AG08396 (cell line): ENCODE measurements at regions not wholly inside any gene's neighbourhood (a gene's known extent, or its start where the extent isn't known, plus 50 kb on each side); places are given as distances from the start of the nearest gene placed in this dataset.
"Not testable (repeated sequence)": the region's sequence is repeated elsewhere in the genome, so short reads cannot be mapped to it uniquely, and the experiment has no call there.

Experiments used
- DNase-seq: peaks from one replicate; pipeline ENCODE4 v3.0.0; 2012; ENCODE audit warnings: low spot score, mixed read lengths

DNA sequence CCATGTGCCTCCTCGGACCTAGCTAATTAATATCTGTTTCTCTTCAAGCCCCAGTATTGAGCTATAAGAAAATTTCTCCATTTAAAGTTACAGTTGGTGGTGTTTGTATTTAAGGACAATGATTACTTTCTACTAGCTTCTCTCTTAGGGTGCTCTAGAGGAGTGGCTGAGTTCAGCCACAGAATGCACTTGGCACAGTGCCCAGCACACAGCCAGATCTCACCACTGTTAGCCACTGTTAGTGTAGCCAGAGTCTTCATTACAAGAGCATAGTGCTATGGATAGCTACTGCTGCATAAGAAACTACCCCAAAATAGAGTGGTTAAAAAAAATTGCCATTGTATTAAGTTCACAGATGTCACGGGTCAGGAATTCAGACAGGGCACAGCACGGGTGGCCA is 421.3 kb downstream of the BCOR start:
- DNase-seq: no peak

DNA sequence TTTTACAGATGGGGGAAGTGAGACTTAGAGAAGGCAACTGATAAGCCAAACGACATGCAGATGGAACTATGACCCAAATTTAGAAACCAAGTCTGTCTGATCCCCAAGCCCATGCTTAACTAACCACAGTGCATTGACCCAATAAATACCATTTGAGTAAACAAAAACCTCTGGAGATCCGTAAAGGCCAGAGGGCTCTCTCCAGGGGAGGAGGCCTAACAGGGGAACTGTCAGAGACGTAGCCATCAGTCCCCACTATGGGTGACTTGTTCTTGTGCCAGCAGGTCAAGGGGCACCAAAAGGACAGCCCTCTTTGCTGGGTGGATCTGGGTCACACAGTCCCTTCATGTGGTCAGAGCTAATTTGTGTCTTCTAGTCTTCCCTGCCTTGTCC is 420.2 kb downstream of the BCOR start:
- DNase-seq: no peak

DNA sequence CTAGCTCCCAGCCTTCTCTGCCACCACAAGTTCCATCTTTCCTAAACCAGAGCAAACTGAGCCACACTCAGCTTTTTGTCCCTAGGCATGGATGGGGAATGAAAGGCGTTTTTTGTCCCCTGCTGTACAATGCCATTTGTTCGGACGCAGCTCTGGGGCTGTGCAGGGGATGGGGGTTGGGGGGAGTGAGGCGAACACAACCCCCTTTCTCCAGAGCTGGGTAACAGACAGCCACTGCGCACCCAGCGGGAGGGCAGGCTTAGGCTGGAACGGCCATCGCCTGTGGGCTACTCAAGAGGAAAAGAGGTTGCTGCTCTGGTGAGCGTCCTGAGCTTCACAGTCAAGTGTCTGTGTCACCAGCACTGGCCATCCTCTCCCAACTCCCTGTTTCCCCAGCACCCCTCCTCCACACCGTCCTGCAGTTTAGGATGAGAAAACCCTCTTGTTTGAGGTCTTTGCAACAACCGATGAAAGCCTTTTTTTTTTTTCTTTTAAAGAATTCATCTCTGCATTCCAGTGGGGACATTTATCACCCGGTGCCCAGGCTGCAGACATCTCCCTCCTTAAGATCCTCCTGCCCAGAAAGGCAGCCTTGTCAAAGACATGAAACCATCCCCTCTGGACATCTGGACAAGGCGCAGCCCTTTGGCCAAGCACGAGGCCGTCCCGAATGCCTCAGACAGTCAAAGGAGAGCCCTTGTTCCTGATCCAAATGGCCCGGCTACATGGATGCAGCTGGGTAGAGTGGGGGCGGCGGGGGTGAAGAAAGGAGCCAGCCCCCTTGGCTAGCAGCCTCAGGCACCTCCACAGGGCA is 419.6 kb downstream of the BCOR start:
- no peak for DNase-seq

DNA sequence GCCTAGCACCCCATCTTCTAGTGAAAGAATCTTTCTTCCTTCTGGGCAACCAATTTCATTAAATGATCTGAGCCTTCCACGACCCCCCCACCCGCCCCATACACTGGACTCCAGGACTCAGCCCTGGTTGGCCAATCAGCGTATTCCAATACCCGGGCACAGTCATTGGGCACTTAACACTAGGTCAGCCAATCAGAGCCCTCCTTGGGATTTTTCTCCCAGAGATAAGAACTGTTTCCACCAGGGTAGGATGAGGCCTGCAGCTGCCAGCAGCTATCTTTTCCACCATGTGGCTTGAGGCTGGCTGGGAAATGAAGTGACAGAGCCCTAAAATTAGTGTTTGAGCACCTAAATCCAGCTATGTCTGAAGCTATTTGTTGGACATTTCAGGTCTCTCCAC is 418.8 kb downstream of the BCOR start:
- DNase-seq: no peak

DNA sequence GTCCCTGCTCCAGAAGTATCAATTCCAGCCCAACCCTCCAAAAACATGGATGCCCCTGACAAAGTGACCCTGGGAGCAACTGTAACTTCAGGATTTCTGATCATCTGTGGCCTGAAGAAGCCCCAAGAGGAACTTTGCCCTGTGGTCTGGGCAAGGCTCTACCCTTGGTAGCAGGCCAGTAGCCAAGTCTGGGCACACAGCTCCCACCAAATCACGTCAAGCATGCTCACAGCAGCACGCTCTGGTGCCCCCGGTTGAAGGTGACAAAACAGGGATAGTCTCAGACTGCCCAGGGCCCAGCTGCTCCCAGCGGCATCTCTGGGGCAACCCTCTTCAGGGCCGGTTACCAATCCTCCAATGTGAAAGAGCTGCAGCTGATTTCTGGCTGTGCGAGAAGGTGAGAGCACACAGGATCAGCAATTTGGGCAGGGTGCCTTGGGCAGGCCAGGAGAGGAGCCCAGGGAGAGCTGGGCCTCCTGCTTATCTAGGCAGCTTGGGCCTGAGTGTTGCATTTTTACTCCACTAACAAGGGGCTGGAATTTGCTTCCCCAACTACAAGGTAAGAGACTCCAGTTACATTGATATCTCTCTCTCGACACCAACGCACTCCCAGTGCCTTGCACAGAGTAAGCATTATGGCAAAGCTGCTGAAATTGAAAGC is 418.1 kb downstream of the BCOR start:
- DNase-seq: no peak

DNA sequence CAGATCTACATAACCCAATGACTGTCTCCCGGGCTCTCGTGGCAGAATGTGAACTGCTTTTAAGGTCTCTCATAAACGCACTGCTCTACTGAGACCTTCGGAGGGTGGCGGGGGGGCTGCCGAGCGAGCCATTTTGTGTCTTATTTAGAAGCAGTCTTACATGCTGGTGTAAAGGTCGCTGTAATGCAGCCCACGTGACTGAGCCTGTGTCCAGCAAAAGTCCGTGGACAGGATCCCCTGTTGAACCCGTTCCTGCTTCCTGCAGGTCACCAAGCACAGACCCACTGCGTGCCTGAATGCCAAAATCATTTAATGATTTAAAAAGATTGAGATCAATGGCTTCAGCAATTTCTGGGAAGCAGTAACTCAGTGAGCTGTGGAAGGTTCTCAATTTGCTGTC is 415.9 kb downstream of the BCOR start:
- DNase-seq: no peak

DNA sequence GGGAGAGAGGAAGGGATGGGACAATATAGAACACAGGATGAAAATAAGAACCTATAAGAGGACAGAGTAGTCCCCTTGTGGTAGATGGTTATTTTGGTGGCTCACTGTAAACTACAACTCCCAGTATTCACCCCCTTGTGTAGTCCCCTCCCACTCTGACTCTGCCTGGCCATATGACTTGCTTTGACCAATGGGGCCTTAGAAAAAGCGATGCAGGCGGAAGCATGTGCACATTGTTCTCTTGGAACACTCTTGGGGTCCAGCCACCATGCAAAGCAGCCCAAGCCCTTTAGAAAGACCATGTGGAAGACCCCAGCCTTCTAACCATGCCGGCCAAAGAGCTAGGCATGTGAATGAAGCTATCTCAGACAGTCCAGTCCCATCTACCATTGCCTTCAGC is 415.0 kb downstream of the BCOR start:
- no peak for DNase-seq

DNA sequence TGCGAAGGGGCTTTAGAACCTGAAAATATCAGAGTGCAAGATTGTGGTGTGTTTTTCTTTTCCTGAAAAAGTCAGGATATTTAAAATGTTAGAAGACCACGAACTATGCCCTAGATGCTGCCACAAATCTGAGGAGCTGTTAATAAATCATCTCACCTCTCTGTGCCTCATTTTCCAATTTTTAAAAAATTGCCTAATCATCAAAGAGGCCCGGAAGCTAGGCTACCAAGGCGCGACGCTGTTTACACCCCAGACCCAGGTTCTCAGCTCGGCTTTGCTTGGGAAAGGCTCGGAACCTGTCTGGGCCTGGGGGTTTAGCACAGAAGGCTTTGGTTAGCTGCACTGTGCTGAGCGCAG is 409.6 kb downstream of the BCOR start:
- no peak for DNase-seq

DNA sequence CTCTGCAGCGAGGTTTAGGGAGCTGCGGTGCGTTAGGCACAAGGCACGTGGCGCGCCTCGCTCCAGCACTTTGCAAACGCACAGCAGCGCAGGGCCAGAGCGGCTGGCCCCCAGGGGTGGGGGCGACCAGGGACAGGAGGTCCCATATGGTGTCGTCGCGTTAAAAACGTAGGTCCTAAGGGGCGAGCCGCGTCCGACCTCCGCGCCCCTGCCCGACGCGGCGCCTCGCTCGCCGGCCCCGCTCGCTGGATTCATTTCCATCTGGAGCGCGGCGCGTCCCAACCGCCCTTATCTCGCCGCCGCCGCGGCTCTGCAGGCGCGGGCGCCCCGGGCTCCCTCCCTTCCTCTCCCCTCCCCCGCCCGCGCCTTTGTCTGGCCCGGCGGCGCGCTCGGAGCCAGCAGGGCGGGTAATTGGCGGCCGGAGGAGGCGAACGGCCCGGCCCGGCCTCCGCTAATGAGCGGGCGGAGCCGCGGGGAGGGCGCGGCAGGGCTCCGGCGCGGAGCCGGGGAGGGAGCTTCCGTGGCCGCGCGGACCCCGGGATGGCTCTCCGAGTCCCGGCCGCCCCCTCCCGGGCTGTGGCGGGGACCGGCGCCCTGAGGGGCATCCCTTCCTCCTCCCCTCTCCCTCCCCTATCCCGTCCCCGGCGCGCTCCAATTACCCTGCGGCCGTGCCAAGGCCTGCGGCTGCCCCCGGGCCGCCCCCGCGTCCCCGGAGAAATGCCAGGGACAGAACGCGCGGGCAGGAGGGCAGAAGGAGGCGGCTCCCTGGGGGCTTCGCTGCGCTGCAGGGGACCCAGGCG is 409.0 kb downstream of the BCOR start:
- DNase-seq: peak; percentile 64

DNA sequence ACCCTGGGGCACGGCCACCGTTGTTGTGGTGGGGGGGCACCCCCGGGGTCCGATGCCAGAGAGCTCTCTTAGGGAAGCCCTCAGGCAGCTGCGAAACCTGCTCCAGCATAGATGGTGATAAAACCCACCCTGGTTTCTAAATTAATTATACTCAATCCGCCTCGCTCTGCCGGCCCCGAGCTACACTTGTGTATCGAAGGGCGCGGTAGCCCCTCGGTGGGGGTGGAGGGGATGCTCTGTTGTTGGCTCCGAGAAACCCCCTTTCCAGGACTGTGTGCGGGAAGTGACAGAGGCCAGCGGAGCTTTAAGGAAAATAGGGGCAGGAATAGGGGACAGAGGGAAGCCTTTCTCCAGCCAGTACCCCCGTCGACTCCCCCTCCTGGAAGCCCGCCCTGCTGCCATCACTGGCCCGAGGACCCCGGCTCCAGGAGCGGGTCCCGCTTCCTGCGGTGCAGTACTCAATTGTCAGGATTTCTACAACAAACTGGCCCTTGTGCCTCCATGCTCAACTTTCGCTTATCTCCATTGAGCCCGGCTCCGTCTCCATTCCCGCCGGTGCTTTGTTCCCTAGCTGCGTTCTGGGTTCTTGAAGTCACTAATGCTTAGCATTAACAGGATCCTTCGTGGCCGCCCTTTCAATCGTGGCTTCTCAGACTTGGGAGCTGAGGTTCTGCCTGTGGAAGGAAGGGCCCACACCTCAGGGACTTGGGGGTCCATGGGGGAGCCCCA is 408.2 kb downstream of the BCOR start:
- DNase-seq: no peak

DNA sequence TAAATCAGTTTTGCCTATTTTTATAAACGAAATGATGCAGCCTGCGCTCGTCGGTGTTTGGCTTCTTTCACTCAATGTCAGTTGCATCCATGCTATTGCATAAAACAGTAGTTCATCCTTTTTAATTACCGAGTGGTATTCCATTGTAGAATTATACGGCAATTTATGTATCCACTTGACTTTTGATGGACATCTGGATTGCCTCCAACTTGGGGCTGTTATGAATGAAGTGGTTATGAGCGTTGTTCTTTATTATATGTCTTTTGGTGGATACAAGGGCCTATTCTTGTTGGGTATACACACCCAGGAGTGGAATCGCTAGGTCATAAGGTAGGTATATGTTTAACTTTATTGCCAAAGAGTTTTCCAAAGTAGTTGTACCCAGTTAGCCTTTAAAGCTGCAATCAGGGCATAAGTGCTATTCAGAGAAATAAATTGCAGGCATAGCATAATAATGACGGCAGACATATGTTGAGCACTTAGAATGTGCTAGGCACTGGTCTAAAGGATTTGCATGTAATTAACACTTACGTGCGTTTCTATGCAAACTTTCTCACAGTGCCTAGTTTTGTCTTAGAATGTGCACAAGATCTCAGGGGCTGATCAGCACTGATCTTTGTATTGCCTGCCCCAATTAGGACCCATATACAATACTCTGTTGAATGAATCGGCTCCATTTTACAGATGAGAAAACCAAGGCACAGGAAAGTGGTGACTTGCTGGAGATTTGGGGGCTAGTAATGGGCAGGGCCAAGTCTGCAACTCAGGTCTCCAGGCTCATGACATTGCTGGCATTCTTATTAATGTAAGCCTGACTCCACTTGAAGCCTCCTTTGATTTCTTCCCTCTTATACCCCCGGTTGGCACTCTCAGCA is 407.0 kb downstream of the BCOR start:
- DNase-seq: no peak

DNA sequence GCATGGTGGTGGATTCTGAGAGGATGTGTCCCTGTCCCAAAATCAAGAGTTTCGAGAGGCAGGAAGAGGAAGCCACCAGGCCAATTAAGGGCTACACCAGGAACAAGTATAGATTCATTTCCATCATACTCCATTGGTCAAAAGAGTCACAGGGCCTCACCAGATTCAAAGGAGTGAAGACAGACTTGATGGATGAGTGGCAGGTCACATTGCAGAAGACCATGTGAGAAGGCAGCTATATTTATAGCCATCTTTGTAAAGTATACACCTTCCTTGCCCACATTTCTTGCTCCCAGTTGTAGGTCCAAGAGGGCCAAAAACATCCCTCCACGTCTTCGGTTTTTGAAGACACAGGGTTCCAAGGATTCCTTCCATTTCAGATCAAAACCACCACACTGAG is 406.0 kb downstream of the BCOR start:
- no peak for DNase-seq

DNA sequence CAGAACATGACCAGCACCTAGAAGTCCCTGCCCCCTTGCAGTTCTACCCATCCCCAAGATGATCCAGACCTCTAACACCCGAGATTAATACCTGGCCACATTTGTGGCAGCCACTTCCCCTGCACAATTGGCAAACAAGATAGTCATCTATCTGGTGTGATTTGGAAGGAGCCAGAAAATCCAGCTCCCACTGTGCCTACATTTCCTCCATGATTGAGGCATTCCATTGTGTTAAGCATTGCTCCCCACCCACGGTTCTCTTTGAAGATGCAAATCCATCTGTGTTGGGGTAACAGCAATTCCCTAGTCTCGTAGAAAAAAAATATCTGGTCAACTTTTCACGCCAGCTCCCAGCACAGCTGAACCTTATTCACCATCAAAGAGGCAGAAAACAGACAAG is 405.0 kb downstream of the BCOR start:
- DNase-seq: no peak

DNA sequence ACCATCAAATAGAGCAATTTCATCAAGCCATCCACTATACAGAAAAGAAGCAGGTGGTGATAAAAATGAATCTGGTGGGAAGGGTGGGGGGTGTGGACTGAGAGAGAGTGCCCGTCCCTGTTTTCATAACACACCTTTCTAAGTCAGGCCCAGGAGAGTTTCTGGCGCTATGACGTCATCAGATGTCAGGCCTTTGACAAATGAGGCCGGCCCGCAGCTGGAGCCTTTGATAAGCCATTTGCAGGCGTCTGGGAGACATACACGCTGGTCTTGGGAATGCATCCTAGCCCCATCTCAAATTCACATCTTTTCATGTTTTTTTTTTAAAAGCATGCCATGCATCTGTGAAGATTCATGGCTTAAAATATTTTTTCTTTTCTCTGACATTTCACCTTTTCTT is 404.5 kb downstream of the BCOR start:
- no peak for DNase-seq

DNA sequence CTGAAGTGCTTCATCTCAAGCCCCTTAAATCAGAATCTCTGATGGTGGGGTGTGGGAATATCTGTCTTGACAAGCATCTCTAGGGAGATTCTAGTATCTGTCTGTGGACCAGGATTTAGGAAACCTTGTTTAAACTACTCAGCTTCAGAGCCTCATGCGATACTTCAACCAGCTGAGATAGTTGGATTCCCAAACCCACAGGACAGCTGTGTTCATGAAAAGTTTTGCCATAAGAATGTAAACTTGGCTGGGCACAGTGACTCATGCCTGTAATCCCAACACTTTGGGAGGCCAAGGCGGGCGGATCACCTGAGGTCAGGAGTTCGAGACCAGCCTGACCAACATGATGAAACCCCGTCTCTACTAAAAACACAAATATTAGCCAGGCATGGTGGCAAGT is 395.1 kb downstream of the BCOR start:
- DNase-seq: not testable (repeated sequence)

DNA sequence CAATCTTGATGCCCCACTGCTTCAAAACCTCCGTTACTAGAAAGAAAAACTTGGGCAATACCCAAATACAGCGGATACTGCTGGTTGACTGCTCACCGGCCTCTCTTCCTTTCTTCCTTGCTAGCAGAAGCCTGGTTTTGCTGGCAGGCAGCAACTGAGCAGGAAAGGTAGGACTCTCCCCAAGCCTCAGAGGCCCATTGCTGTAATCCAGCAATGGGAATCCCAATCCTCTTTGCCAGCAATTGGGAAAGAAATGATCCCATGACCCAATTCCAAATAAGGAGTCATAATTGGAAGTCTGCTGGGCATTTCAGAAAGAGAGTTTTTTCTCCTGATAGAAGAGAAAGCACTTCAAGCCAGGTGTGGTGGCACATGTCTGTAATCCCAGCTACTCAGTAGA is 394.5 kb downstream of the BCOR start:
- DNase-seq: no peak

DNA sequence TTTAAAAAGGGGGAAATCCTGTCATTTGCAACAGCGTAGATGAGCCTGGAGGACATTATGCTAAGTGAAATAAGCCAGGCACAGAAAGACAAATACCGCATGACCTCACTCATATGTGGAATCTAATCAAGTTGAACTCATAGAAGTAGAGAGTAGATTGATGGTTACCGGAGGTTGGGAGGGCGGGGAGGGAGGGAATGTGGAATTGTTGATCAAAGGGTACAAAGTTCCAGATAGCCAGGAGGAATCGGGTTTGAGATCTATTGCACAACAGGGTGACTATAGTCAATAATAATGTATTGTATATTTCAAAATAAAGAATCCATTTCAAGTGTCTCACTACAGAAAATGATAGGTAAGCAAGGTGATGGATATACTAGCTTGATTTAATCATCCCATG is 393.2 kb downstream of the BCOR start:
- DNase-seq: no peak

DNA sequence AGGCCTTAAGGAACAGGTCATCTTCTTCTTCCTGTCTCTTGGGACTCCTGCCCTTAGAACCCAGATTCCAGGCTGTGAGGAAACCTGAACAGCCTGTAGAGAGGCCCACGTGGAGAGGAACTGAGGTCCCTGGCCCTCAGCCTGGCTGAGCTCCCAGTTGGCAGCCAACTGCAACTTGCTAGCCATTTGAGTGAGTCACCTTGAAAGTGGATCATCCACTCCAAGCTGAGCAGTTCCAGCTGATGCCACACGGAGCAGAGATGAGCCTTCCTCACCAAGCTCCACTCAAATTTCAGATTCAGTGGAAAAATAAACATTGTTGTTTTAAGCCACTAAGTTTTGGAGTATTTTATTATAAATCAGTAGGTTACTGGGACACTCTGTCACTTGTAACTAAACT is 392.5 kb downstream of the BCOR start:
- DNase-seq: peak; percentile 77

DNA sequence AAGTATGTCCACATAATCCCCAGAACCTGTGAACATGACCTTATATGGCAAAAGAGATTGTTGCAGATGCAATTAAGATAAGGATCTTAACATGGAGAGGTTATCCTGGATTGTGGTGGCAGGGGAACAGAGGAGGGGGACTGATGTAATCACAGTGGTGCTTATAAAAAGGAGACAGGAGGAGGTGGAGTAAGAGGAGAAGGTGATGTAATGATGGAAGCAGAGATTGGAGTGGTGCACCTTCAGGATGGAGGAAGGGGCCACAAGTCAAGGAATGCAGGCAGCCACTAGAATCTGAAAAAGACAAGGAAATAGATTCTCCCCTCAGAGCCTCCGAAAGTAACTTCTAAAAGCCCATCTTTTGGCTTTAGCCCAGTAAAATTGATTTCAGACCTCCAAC is 388.4 kb downstream of the BCOR start:
- no peak for DNase-seq

DNA sequence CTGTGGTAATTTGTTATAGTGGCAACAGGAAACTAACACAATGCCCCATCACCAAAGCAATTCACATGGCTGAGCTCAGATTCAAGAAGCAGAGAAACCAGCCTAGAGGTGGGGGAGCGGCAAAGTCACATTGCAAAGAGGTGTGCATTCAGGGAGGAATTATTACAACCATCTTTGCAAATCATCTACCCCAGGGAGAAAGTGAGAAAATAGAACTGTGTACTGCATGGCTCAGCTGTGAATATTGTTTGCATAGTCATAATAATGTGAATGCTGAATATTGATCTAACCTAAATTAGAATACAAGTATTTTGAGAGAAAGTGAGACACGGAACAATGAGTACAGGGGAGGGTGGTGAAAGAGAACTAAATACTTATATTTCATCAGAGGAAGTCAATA is 387.9 kb downstream of the BCOR start:
- no peak for DNase-seq

DNA sequence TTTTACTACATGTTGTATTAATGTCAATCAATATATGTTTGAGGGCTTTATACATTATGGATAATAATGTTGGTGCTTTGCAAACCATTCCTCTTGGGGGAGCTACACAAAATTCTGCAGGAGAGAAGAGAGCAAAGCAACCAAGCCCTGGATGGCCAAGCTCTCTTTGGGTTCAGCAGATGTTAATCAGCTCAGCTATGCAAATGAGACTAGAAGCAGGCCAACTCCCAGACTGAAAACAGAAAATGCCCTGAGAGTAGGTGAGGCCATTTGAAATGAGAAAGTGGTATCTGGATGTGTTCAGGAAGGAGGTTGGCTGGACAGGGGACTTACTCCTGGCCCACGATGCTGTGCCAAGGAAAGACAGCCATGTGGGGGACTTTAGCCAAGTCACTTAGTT is 387.0 kb downstream of the BCOR start:
- no peak for DNase-seq

DNA sequence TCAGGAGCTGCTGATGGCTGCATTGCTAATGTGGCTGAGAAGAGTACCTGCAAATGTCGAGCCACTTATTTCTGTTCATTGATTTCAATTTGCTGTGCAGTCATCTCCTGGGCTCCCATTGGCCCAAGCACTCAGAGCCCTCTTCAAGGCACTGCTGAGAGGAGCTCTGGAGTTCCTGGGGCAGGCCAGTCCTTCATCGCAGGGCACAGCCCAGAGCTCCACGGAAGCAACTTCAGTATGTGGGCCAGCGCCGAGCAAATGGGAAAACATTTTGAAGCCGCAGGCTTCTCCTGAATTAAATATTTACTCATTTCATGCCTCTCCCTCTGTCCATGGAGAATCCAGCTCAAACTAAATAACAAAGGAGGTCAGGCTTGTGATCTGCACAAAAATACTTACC is 383.3 kb downstream of the BCOR start:
- no peak for DNase-seq
